ENCODE measurements at regions not wholly inside any gene's neighbourhood (a gene's known extent, or its start where the extent isn't known, plus 50 kb on each side); places are given as distances from the start of the nearest gene placed in this dataset.

GRCh38 chr11:127825183-127825582, 762.2 kb downstream of the ETS1 start:
- H3K27me3 Mint-ChIP-seq (ENCODE audit: low read depth): no peaks in the 10 kb centered on the region
- no peak for TF ChIP-seq CTCF (conservative IDR thresholded peaks at IDR 0.05)
- DNase-seq (ENCODE audit: low read depth, low spot score): no peak
- no peak overlapping the region for H3K4me3 Mint-ChIP-seq
- H3K9me3 Mint-ChIP-seq: peaks cover 5% of the 10 kb centered on the region
- H3K27ac Mint-ChIP-seq (ENCODE audit: unreplicated experiment): no peak overlapping the region
- H3K4me1 Mint-ChIP-seq: no peaks in the 10 kb centered on the region
- peaks cover 2% of the 10 kb centered on the region for H3K36me3 Mint-ChIP-seq (ENCODE audit: low read depth)

DNA sequence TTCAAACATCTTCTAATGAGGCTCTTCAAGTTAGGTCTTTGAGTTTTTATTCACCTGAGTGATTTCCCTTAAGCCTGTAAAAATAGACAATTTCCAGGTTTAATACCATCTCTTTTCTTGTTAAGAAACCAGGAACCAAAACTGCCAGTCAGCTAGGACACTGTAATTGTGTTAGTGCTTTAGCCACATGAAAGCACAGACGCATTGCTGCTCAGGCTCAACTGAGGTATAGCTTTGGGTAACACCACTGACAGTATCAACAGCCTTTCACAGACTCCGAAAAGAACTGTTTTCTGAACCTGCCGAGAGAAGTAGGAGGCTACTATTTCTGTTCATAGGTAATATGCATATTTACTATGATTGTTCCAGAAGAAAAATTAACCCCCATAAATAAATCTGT, 768.7 kb downstream of the ETS1 start:
- H3K4me3 Mint-ChIP-seq: no peak overlapping the region
- no peak for TF ChIP-seq CTCF (conservative IDR thresholded peaks at IDR 0.05)
- no peak overlapping the region for H3K27ac Mint-ChIP-seq (ENCODE audit: unreplicated experiment)
- peaks cover 2% of the 10 kb centered on the region for H3K9me3 Mint-ChIP-seq
- H3K36me3 Mint-ChIP-seq (ENCODE audit: low read depth): no peaks in the 10 kb centered on the region
- DNase-seq (ENCODE audit: low read depth, low spot score): no peak
- H3K27me3 Mint-ChIP-seq (ENCODE audit: low read depth): no peaks in the 10 kb centered on the region
- H3K4me1 Mint-ChIP-seq: no peaks in the 10 kb centered on the region

GRCh38 chr11:127816962-127817361, 770.4 kb downstream of the ETS1 start:
- no peaks in the 10 kb centered on the region for H3K27me3 Mint-ChIP-seq (ENCODE audit: low read depth)
- TF ChIP-seq CTCF (conservative IDR thresholded peaks at IDR 0.05): no peak
- no peak overlapping the region for H3K4me3 Mint-ChIP-seq
- H3K36me3 Mint-ChIP-seq (ENCODE audit: low read depth): no peaks in the 10 kb centered on the region
- H3K27ac Mint-ChIP-seq (ENCODE audit: unreplicated experiment): no peak overlapping the region
- no peak for DNase-seq (ENCODE audit: low read depth, low spot score)
- peaks cover under 1% of the 10 kb centered on the region for H3K9me3 Mint-ChIP-seq
- no peaks in the 10 kb centered on the region for H3K4me1 Mint-ChIP-seq

- TF ChIP-seq CTCF (conservative IDR thresholded peaks at IDR 0.05): no peak
- Mint-ChIP-seq H3K27ac (ENCODE audit: unreplicated experiment) (no peak overlapping the region), H3K27me3 (ENCODE audit: low read depth) (no peaks in the 10 kb centered on the region), H3K36me3 (ENCODE audit: low read depth) (no peaks in the 10 kb centered on the region), H3K4me1 (no peaks in the 10 kb centered on the region), H3K4me3 (no peak overlapping the region), H3K9me3 (no peaks in the 10 kb centered on the region)
- DNase-seq (ENCODE audit: low read depth, low spot score): no peak
These were observed 772.0 kb downstream of the ETS1 start for GRCh38 chr11:127815331-127815730.

GRCh38 chr11:127806501-127806900, 780.9 kb downstream of the ETS1 start:
- H3K4me1 Mint-ChIP-seq: peaks cover 26% of the 10 kb centered on the region
- no peak overlapping the region for H3K4me3 Mint-ChIP-seq
- no peaks in the 10 kb centered on the region for H3K36me3 Mint-ChIP-seq (ENCODE audit: low read depth)
- H3K9me3 Mint-ChIP-seq: no peaks in the 10 kb centered on the region
- no peak for TF ChIP-seq CTCF (conservative IDR thresholded peaks at IDR 0.05)
- no peak overlapping the region for H3K27ac Mint-ChIP-seq (ENCODE audit: unreplicated experiment)
- no peaks in the 10 kb centered on the region for H3K27me3 Mint-ChIP-seq (ENCODE audit: low read depth)
- DNase-seq (ENCODE audit: low read depth, low spot score): no peak

- H3K27ac Mint-ChIP-seq (ENCODE audit: unreplicated experiment): no peak overlapping the region
These were observed 781.6 kb downstream of the ETS1 start for GRCh38 chr11:127805771-127806170.

More at GRCh38 chr11:127805771-127806170, 781.6 kb downstream of the ETS1 start:
- Mint-ChIP-seq H3K4me1 (peaks cover 26% of the 10 kb centered on the region), H3K36me3 (ENCODE audit: low read depth) (no peaks in the 10 kb centered on the region), H3K27me3 (ENCODE audit: low read depth) (no peaks in the 10 kb centered on the region), H3K4me3 (no peak overlapping the region), H3K9me3 (no peaks in the 10 kb centered on the region)
- DNase-seq (ENCODE audit: low read depth, low spot score): no peak
- no peak for TF ChIP-seq CTCF (conservative IDR thresholded peaks at IDR 0.05)

Data from neural crest cell (in vitro differentiated cells).